T follicular helper cell (primary cell): ENCODE measurements at regions not wholly inside any gene's neighbourhood (a gene's known extent, or its start where the extent isn't known, plus 50 kb on each side); places are given as distances from the start of the nearest gene placed in this dataset.

Experiments used
- DNase-seq: peaks from one replicate; pipeline ENCODE4 v3.0.0-alpha.2; 2020; ENCODE audit warnings: low read depth

DNA sequence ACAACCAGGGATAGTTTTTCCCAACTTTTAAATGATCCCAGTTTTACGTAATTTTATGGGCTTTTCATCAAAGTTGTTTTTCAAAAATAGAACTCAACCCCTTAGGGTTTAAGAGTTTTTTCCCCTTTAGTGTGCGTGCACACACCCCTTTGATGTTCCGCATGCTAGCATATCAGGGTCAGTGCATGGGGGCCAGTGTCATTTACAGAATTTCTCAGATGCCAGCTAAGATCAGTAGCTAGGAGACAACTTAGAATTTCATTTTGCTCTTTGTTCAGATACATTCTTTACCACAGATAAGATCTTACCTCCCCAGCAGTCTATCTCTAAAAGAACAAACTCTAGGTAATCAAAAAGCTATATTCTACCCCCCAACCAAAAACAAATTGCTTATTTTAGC lies 238.5 kb upstream of the SASH1 start:
- DNase-seq = no peak

DNA sequence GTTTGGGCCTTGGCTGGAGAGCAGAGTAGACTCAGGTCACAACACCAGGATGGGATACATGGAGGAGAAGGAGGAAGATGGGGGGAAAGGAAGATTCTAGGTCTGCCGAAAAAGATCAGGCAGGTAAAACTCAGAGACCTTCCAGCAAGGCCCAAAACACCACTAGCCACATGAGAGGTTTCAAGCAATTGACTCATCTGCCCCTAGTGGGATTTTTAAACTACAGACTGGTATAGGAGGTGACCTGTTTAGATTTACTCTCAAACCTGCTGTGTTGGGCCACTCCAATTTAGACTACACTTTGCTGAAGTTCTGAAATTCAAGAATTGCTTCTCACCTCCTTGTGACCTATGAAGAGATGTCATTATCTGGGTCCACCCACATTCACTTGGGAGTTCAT lies 236.9 kb upstream of the SASH1 start:
- no peak for DNase-seq

DNA sequence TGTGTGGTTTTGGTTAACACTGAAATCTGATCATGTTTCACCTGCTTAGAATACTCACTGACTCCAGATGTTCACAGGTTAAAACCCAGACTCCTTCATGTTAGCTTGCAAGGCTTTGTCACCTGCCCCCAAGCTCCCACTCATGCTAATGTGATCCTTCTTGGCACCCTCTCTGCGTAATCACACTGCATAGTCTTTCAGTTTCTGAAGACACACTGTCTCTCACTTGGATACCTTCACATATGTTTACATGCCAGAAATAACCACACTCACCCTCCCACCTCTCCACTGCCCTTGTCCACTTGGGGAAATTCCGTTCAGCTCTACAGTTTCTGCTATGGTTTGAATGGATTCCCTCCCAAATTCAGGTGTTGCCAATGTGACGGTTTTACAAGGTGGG lies 234.7 kb upstream of the SASH1 start:
- DNase-seq = no peak

GRCh38 chr6:148109732-148110131 lies 232.9 kb upstream of the SASH1 start:
- no peak for DNase-seq

- no peak for DNase-seq
Observed at GRCh38 chr6:148110925-148111324, 231.7 kb upstream of the SASH1 start.

- no peak for DNase-seq
Observed at GRCh38 chr6:148112851-148113319, 229.8 kb upstream of the SASH1 start.

DNA sequence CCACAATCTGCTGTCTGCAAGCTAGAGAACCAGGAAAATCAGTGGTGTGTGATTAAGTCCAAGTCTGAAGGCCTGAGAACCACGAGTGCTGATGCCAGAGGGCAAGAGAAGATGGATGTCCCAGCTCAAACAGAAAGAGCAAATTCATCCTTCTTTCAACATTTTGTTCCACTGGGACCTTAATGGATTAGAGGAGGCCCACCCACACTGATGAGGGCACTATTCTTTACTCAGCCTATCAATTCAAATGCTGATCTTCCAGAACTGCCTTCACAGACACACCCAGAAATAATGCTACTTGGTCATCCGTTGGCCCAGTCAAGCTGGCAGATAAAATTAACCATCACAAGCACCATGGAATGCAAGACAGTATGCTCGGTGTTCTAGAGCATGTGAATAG lies 226.6 kb upstream of the SASH1 start:
- no peak for DNase-seq

- no peak for DNase-seq
Observed at GRCh38 chr6:148118244-148118643, 224.4 kb upstream of the SASH1 start.

- DNase-seq = no peak
Observed at GRCh38 chr6:148128014-148128730, 214.5 kb upstream of the SASH1 start.

- DNase-seq = no peak
Observed at GRCh38 chr6:148134592-148134991, 208.0 kb upstream of the SASH1 start.

DNA sequence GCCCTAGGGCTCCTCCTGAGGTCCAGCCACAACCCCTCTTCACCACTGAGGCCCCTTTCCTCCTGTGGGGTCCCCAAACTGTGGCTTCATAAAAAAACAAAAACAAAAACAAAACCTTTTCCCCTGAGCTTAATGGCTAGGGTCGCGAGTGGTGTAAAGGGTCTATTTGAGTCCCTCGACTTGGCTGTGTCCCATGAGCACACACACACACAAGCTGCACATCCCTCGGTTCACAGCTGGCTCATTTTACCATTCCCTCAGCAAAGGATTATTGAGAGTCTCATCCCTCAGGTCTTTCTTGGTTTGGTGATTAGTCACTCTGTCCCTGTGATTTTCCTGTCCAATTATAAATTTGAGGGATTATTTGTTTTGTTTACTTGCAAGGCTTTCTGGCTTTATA lies 206.1 kb upstream of the SASH1 start:
- DNase-seq = no peak

DNA sequence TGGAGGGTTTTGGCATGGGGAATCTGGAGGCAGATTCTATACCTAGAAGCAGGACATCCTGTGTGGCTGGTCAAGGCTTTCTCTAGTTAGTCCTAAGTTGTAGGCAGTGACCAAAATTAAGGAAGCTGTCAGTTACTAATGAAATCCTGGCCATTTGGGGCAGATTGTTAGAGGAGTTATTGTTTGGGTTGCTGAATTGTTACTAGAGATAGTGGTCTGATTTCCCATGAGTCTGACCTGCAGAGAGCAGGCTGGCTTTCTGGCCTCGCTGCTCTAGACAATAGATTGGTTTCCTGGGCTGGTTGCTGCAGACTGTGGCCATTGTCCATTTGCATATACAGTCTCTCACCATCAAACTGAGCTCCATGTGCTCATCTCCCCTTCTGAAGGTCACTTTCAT lies 205.0 kb upstream of the SASH1 start:
- no peak for DNase-seq

DNA sequence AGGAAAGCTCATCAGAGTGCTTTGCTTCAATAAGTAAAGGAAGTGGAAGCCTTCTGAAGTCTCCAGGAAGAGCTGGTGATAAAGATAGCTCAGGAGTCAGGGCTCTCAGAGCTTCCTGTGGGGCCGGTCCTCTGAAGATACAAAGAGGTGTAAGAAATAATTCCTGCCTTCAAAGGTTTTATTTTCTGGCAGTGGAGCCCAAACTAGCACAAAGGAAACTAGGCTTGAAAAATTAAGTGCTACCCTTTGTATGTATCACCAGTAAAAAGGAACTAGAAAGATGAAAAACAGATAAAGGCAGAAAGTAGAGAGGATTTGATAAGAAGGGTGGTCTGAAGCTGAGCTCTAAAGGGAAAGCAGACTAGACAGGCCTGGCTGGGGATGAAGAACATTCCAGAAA lies 204.1 kb upstream of the SASH1 start:
- no peak for DNase-seq

GRCh38 chr6:148140772-148141557 lies 201.7 kb upstream of the SASH1 start:
- DNase-seq = no peak

GRCh38 chr6:148142821-148143220 lies 199.8 kb upstream of the SASH1 start:
- no peak for DNase-seq

DNA sequence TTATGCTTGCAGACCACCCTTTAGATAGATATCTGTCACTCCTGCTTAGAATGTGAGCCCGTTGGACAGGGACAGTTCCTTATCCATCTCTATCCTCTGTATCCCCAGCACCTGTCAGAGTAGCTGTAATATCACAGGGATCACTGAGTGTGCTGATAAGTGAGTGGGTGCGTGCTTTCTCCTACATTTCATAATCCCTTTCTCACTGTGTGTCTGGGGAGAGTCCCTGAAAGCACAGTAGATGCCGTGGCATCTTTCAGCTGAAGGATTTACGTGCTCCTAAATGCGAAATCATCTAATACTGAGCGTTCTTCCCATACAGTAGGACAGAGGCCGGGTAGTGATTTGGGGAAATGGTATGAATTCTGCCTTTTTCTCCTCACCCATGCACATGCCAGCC lies 198.9 kb upstream of the SASH1 start:
- no peak for DNase-seq

DNA sequence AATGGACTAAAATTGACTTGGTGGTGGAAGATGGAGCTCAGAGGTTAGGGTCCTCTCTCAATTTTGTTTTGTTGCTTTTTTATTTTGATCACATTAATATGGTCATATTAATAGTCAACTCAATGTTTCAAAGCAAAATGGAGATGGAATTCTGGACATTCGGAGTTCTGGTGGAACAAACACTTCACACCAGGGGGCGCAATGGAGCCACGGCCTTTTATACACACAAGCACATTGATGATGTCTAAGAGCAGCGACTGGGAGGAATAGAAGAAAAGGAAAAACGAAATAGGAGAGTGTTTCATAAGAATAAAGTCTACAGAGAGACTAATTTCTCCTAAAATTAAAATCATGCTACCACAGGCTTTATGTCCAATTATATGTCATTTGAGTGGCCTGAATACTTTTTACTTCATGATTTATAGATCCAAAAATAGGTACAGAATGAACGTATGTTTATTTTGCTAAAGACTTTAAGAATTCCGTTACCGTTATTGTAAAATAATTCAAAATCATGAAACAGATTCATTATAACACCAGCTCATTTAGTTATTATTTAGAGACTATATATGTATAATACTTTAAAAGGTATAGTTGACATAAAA lies 197.6 kb upstream of the SASH1 start:
- DNase-seq = peak; percentile 32

- peak; percentile 9 for DNase-seq
Observed at GRCh38 chr6:148146717-148147462, 195.7 kb upstream of the SASH1 start.

- no peak for DNase-seq
Observed at GRCh38 chr6:148147463-148147830, 195.2 kb upstream of the SASH1 start.

DNA sequence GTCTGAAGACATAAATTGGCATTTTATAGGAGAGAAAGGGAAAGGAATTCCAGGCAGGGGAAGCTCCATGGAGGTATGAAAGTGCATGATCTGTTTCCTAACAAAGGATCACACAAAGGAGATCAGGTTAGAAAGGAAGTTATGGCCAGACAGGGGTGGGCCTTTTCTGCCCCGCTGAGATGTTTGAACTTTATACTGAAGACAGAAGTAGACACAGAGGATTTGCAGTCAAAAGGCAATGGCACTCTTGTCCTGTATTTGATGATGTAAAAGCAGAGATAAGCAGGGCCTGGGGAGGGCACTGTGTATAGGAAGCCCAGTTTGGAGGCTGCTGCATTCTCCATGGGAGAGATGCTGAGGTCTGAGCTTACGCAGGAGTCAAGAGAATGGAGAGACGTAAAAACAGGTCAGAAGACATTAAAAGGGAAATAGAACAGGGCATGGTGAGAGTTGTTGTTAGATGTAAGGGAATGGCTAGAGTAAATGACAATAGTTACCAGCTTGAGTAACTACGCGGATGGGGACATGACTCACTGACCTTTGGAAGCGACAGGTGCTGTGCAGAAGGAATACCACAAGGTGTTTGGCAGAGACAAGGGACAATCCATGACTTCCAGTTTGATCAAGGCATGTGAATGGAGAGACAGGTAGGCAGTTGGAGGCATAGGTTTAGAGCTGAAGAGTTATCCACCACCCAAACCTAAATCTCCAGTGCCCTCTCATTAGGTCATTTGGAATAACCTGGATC lies 190.6 kb upstream of the SASH1 start:
- no peak for DNase-seq

DNA sequence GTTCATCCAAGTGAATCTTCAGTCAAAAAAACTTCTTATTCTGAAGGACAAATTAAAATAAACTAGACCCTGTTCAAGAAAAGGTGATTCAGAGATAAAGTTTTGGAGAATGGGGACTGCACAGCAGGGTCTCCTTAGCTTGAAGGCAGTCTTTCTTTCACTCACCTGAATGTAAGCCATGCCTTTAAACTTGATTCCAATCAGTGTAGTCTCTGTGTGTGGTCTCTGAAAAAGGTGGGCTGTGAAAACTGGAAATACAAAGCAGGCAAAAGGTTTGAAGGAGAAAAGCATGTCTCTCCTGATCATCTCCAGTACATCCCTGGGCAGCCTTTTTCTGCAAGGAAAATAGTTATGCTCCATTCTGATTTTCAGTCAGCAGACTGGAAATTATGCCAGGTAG lies 188.0 kb upstream of the SASH1 start:
- DNase-seq = no peak

DNA sequence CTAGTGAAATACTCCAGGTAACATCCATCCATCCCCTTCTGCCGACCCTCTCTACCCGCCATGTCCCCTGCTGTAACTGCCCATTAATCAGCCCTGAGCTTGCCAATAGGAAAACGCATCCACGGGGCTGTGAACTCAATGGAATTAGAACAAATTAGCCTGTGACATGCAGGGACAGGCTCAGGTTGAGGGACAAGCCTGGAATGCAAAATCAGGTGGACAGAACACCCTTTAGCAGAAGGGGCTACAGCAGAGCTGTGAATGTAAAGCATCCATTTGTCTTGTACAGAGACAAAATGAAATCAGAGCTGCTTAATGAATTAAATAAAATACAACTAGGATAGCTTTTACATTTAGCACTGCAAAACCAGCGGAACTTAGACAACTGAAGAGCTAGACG lies 187.3 kb upstream of the SASH1 start:
- DNase-seq = no peak
